Activated T-helper 17 cell treated with anti-CD3 and anti-CD28 coated beads, Interleukin-2, amount 50 U/mL, for 72 hours (primary cell): ENCODE measurements at regions not wholly inside any gene's neighbourhood (a gene's known extent, or its start where the extent isn't known, plus 50 kb on each side); places are given as distances from the start of the nearest gene placed in this dataset.

ENCODE experiments used
- ATAC-seq: fragments of 150-1000 bp; cut with Tn5 transposase; replicated peaks from 2 replicates; pipeline ENCODE4 v1.10.0; 2021; ENCODE audit warnings: mild to moderate bottlenecking, moderate library complexity
- H3K27ac Mint-ChIP-seq: one replicate; pipeline ENCODE4 v1.8.0; 2022; ENCODE audit warnings: mixed read lengths
- H3K27me3 Mint-ChIP-seq: one replicate; pipeline ENCODE4 v1.8.0; 2022; ENCODE audit warnings: mixed read lengths
- H3K36me3 Mint-ChIP-seq: one replicate; pipeline ENCODE4 v1.8.0; 2022; ENCODE audit warnings: low read depth, mild to moderate bottlenecking, mixed read lengths
- H3K4me1 Mint-ChIP-seq: one replicate; pipeline ENCODE4 v1.8.0; 2022; ENCODE audit warnings: mixed read lengths
- H3K4me3 Mint-ChIP-seq: one replicate; pipeline ENCODE4 v1.8.0; 2022; ENCODE audit warnings: mild to moderate bottlenecking, mixed read lengths
- H3K9me3 Mint-ChIP-seq: one replicate; pipeline ENCODE4 v1.8.0; 2022; ENCODE audit warnings: mixed read lengths

DNA sequence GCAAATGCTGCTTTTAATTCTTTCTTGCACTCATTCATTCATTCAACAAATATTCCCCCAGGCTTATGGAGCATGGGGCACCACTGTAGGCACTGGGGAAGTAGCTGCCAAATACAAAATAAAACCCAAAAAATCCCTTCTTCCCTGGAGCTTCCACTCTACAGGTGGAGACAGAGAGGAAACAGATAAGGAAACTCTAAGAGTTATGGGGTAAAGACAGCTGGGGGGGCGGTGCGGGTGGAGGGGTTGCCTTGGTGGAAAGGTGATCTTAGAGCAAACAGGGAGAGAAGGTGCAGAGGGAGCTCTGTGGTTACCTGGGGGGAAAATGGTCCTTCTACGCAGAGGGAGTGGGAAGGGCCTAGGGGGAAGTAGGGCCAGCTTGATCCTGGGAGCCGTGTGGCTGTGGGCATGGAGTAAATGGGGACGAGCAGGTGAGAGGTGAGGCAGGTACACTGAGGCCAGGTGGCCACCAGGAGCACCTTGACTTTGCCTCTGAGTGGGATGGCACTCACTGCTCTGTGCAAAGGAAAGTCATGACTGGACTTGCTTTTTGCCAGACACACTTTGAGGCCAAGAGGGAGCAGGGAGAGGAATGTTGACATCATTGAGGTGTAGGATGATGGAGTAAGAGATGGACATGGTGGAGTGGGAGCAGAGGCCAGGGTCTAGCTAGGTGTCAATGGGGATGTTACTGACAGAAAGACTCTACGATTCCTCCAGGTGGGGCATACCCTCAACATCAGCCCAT is 152.0 kb downstream of the ETS2 start:
- ATAC-seq, result no peak
- H3K4me1 Mint-ChIP-seq, result no peaks in the 10 kb centered on the region
- H3K27ac Mint-ChIP-seq, result no peak overlapping the region

DNA sequence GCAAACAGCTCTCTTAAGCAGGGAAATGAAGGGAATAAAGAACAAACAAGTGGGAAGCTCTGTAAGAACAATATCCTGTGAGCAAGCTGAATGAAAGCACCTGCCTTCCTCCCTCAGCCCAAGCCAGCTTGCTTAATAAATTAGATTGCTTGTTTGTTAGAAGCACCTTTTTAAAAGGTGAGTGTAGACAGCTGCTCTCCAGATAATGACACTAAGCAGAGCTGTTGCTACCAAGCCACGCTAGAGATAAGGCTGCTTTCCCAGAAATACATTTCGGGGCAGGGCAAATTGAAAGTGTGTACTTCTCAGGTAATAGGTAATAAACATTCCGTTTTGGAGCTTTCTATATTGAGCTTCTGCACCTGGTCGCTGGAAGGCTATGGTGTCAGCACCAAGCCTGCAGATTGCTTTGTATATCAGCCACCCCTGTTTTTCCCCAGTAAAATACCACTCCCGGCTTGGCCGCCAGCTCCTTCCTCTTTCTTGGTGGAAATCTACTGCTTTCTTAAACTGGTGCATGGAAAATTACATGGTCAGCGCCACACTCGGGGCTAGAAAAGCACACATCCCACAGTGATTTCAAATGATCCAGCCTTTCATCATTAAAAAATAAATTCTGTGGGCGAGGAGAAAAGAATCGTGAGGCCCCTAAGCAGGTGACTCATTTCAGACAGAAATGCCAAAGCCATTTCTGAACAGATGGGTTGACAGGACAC is 151.3 kb downstream of the ETS2 start:
- no peaks in the 10 kb centered on the region for H3K36me3 Mint-ChIP-seq
- H3K9me3 Mint-ChIP-seq, result no peaks in the 10 kb centered on the region
- H3K27me3 Mint-ChIP-seq, result peaks cover 5% of the 10 kb centered on the region
- no peak overlapping the region for H3K27ac Mint-ChIP-seq
- H3K4me3 Mint-ChIP-seq, result no peak overlapping the region
- H3K4me1 Mint-ChIP-seq, result no peaks in the 10 kb centered on the region
- ATAC-seq, result no peak

More for the DNA sequence above, 152.0 kb downstream of the ETS2 start:
- no peak overlapping the region for H3K4me3 Mint-ChIP-seq
- no peaks in the 10 kb centered on the region for H3K9me3 Mint-ChIP-seq
- peaks cover 2% of the 10 kb centered on the region for H3K27me3 Mint-ChIP-seq
- no peaks in the 10 kb centered on the region for H3K36me3 Mint-ChIP-seq

DNA sequence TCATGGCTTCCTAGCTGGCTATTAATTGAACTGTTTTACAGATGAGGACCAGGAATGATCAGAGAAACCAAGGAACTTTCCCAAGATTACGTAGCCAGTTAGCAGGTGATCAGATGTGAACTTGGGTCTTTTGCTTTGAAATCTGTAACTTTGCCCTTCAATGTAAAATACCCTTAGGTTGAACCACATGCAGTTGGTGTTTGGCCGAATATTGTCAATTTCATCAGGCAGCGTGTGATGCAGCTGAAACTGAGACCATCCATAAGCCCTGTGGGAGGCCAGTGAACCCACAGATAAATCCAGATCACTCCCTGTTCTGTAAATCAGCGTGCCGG is 150.8 kb downstream of the ETS2 start:
- no peaks in the 10 kb centered on the region for H3K9me3 Mint-ChIP-seq
- H3K36me3 Mint-ChIP-seq, result no peaks in the 10 kb centered on the region
- no peaks in the 10 kb centered on the region for H3K4me1 Mint-ChIP-seq
- no peak overlapping the region for H3K4me3 Mint-ChIP-seq
- no peak overlapping the region for H3K27ac Mint-ChIP-seq
- no peak for ATAC-seq
- peaks cover 5% of the 10 kb centered on the region for H3K27me3 Mint-ChIP-seq

DNA sequence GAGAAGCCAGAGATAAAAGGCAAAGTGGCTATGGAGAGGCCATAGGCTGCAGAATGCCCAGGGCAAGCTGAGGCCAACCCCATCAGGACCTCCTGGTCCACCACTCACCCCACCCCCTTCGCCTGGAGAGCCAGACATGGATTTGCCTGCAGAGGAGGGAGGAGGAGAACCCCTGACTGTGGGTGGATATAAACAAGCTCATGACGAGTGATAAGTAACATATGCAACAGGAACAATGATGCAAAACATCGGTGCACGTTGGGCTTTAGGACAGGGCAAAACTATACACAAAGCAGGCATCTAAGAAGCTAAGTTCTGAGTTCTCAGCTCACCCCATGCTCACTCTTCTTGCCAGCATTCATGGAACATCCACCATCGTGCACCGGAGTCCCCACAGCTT is 150.3 kb downstream of the ETS2 start:
- Mint-ChIP-seq H3K36me3 (no peaks in the 10 kb centered on the region), H3K4me3 (no peak overlapping the region), H3K4me1 (no peaks in the 10 kb centered on the region), H3K27ac (no peak overlapping the region), H3K27me3 (peaks cover 5% of the 10 kb centered on the region), H3K9me3 (no peaks in the 10 kb centered on the region)
- no peak for ATAC-seq

DNA sequence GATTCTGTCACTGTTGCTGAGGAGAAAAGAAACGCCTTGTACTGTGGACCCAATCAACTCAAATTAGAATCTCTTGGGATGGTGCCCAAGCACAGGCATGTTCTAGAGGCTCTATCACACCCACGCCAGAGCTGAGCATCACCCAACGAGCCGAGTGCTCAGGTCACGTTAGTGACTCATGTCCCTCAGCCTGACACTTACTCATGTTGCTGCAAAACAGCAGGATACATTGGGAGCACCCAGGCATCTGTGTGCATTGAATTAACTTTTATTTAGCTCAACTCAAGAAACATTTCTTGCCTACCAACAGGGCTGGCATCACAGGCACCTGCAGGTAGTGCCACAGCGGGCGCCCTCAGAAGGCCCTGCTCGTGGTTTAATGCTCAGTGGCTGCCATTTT is 149.8 kb downstream of the ETS2 start:
- H3K4me1 Mint-ChIP-seq, result no peaks in the 10 kb centered on the region
- ATAC-seq, result no peak
- H3K27ac Mint-ChIP-seq, result no peak overlapping the region
- H3K9me3 Mint-ChIP-seq, result no peaks in the 10 kb centered on the region
- H3K4me3 Mint-ChIP-seq, result no peak overlapping the region
- no peaks in the 10 kb centered on the region for H3K36me3 Mint-ChIP-seq
- H3K27me3 Mint-ChIP-seq, result peaks cover 5% of the 10 kb centered on the region

DNA sequence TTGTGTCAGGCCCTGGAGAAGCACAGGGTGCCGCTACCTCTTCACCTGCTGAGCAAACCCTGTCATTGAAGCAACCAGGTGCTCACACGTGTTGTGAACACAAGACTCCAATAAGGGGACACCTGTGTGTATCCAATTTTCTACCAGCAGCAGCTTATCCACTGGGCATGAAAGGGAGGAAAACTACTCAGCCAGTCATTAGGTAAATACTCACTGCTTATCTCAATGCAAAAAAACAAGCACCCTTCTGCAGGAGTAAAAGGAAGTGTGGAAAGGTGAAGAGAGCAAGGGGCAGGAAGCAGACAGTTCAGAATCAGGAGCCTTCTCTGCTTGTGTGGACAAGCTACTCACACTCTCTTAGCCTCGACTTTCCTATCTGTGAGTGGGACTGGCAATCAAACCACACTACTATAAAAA is 148.9 kb downstream of the ETS2 start:
- Mint-ChIP-seq H3K27me3 (peaks cover 5% of the 10 kb centered on the region), H3K4me1 (no peaks in the 10 kb centered on the region), H3K27ac (no peak overlapping the region), H3K9me3 (peaks cover 3% of the 10 kb centered on the region), H3K36me3 (no peaks in the 10 kb centered on the region), H3K4me3 (no peak overlapping the region)
- no peak for ATAC-seq

DNA sequence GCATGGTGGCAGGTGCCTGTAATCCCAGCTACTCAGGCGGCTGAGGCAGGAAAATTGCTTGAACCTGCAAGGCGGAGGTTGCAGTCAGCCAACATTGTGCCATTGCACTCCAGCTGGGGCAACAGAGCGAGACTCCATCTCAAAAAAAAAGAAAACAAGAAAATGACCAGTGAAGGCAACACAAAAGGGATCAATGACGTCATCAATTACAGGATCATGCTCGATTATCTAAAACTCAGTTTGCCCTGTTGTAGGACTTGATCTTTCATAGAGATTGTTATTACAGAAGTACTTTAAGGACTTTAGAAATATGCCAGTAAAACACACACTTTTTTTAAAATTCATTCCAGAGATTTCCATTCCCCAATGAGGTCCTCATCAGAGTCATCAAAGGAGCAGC is 147.8 kb downstream of the ETS2 start:
- Mint-ChIP-seq H3K4me1 (no peaks in the 10 kb centered on the region), H3K27ac (no peak overlapping the region), H3K36me3 (no peaks in the 10 kb centered on the region), H3K4me3 (no peak overlapping the region), H3K27me3 (peaks cover 5% of the 10 kb centered on the region), H3K9me3 (peaks cover 3% of the 10 kb centered on the region)
- ATAC-seq, result no peak

DNA sequence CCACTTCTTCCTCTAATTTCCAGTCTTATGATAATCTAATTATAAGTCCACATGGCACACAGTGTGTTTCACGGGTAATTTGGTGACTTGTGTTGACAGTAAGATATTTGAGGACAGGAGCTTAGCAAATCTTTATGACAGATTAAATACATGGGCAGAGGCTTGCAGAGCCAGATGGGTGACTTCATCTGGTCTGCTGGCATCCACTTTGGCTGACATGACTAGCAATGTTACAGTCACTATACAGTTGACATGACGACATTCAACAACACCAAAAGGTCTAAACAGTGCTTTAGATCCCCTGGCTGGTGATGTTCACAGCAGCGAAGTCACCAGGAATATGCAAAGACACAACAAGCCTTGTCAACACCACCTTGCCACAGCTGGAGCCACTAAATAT is 147.2 kb downstream of the ETS2 start:
- ATAC-seq, result no peak
- Mint-ChIP-seq H3K27ac (no peak overlapping the region), H3K9me3 (peaks cover 3% of the 10 kb centered on the region), H3K36me3 (no peaks in the 10 kb centered on the region), H3K4me1 (no peaks in the 10 kb centered on the region), H3K4me3 (no peak overlapping the region), H3K27me3 (peaks cover 5% of the 10 kb centered on the region)

DNA sequence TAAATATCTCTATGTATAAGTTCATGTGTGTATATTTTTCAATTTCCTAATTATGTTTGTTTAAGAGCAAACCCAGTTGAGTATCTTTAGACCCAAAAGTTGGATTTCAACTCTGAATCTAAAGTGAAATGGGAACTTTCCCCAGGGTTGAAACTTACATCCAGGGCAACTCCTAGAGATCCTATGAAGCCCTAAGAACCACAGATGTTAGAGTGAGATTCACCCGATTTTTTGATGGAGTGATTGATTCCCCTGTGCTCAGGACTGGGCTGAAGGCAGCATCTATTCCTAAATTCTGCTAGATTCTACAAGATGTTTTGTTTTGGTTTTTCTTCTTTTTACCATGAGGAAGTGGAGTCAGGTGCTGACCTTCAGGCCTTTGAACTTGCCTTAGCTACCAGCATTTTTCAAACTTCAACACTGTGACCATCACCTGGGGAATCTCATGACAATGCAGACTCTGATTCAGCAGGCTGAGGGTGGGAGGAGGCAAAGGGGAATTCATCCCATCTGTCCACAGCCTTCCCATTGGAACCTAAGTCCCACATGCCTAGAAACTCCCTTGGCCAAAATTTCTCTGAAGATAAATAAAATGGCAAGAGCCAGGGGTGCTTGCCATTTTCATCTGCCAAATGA is 145.5 kb downstream of the ETS2 start:
- H3K27me3 Mint-ChIP-seq, result peaks cover 5% of the 10 kb centered on the region
- no peak for ATAC-seq
- no peaks in the 10 kb centered on the region for H3K4me1 Mint-ChIP-seq
- no peaks in the 10 kb centered on the region for H3K36me3 Mint-ChIP-seq
- no peak overlapping the region for H3K4me3 Mint-ChIP-seq
- H3K9me3 Mint-ChIP-seq, result peaks cover 3% of the 10 kb centered on the region
- H3K27ac Mint-ChIP-seq, result no peak overlapping the region

DNA sequence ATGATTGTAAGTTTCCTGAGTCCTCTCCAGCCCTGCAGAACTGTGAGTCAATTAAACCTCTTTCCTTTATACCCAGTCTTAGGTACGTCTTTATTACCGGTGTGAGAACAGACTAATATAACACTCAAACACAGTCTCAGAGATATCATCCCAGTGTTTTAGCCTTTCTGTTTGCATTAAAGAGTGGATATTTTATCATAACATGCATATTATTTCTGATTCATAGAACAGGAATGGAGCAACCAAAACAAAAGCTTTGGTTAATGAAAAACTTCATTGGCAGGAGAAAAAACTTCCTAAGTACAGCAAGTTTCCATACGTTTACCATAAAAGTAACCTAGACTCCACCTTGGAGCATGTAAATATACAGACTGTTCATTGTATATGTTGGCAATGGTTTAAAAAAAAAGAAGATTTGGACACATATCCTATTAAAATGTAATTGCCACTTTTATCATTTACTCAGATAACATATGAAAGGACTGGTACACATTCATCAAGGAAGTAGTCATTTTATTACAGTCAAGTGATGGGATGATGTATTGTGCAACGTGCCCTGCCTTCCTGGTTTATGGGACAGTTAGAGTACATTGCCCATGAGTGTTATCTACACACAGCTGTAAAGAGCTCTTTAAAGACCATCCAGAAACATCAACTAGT is 144.8 kb downstream of the ETS2 start:
- Mint-ChIP-seq H3K9me3 (peaks cover 3% of the 10 kb centered on the region), H3K4me1 (no peaks in the 10 kb centered on the region), H3K36me3 (no peaks in the 10 kb centered on the region), H3K27me3 (peaks cover 5% of the 10 kb centered on the region), H3K4me3 (no peak overlapping the region), H3K27ac (no peak overlapping the region)
- no peak for ATAC-seq

DNA sequence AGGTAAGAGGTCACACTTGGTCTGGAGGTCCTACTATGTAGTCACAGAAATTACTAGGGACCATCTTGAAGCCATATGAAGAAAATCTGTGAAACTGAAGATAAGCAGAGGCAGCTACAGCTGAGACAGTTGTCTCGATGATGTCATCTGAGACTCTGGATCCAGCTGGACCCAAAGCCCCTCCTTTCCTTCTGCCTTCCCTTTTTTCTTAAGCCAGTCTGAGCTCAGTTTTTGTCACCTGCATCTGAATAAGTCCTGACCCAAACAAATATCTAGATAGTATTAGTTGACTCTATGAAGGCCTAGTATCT is 143.3 kb downstream of the ETS2 start:
- H3K27ac Mint-ChIP-seq, result no peak overlapping the region
- no peaks in the 10 kb centered on the region for H3K4me1 Mint-ChIP-seq
- ATAC-seq, result no peak
- H3K27me3 Mint-ChIP-seq, result peaks cover 5% of the 10 kb centered on the region
- H3K4me3 Mint-ChIP-seq, result no peak overlapping the region
- H3K9me3 Mint-ChIP-seq, result peaks cover 3% of the 10 kb centered on the region
- no peaks in the 10 kb centered on the region for H3K36me3 Mint-ChIP-seq

DNA sequence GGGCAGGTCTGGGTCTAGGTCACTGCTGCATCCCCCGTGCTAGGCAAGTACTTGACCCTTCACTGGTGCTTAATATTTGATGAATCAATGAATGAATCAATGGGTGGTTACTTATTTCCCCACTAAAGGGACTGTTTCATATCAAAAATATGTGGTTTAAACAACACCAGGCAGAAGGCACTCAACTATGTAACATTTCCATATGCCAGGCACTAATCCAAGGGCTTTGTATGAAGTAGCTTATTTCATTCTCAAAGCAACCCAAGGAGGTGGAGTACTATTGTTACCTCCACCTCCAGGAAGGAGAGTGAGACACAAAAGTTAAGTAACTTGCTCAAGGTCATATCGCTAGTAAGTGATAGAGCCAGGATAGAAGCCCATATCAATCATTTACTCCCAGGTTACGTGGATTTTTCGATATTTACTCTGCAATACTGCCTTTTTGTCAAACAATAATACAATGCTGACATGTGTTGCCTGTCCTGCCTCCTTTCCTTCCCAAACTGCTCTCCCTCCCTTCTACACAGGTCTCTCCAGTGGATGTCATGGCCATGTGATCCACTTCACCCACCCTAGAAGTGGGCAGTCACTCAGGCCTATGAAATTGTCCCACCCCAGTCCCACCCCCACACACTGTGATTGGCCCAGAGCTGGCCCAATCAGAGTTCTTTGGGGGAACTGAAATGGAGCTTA is 142.8 kb downstream of the ETS2 start:
- ATAC-seq, result no peak
- Mint-ChIP-seq H3K9me3 (peaks cover 3% of the 10 kb centered on the region), H3K4me3 (no peak overlapping the region), H3K27ac (no peak overlapping the region), H3K27me3 (peaks cover 5% of the 10 kb centered on the region), H3K4me1 (no peaks in the 10 kb centered on the region), H3K36me3 (no peaks in the 10 kb centered on the region)

DNA sequence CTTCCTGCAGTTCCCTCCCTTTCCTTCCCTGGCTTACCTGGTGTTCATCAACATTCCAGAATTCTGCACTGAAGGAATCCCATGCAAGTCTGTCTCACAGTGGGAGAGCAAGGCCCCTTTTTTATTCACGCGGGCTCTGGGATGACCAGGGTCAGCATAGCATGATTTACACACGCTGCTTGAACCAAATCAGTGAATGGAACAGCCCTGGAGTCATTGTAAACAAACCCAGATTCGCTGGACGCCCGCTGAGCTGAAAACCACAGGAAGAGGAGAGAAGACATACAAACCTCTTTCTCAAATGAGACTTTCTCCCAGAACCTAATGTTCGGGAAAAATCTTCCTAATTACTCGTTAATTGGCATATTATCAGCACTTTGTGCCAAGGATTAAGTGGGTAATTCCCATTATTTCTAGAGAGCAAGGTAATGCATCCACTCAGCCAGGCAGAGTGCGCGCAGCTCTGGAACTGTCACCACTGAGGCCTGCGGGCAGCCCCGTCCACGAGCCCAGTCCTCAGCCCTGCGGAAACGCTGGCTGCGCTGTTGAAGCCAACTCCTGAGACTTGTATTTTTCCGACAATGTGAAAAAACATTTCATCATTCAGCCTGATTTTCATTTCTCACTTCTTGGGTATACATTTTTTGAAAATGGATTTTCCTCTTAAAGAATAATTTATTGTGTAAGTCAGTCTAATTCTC is 140.0 kb downstream of the ETS2 start:
- H3K27me3 Mint-ChIP-seq, result peaks cover 3% of the 10 kb centered on the region
- H3K4me3 Mint-ChIP-seq, result no peak overlapping the region
- H3K27ac Mint-ChIP-seq, result no peak overlapping the region
- ATAC-seq, result no peak
- no peaks in the 10 kb centered on the region for H3K36me3 Mint-ChIP-seq
- no peaks in the 10 kb centered on the region for H3K4me1 Mint-ChIP-seq
- peaks cover 3% of the 10 kb centered on the region for H3K9me3 Mint-ChIP-seq

DNA sequence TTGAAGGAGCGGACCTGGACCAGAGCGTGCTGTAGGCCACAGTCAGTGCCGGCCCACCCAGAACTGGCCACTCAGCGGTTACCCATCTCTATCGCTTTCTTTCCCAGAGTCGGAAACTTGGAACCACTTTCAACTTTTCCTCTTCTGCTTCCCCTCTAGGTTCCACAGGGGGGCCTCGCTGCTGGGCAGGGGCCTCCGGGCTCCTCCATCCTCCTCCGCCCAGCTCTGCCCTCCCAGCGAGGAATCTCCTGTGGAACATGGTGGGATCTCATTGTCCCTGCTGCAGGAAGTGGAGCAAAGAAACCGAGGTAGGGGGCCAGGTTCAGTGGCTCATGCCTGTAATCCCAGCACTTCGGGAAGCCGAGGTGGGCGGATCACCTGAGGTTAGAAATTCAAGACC is 139.2 kb downstream of the ETS2 start:
- no peak for ATAC-seq
- Mint-ChIP-seq H3K4me1 (no peaks in the 10 kb centered on the region), H3K9me3 (no peaks in the 10 kb centered on the region), H3K4me3 (no peak overlapping the region), H3K36me3 (no peaks in the 10 kb centered on the region), H3K27me3 (peaks cover 3% of the 10 kb centered on the region), H3K27ac (no peak overlapping the region)
